ENCODE measurements at regions not wholly inside any gene's neighbourhood (a gene's known extent, or its start where the extent isn't known, plus 50 kb on each side); places are given as distances from the start of the nearest gene placed in this dataset.
A peak's percentile ranks its signal among the peaks of the same experiment; 100 is the strongest.

DNA sequence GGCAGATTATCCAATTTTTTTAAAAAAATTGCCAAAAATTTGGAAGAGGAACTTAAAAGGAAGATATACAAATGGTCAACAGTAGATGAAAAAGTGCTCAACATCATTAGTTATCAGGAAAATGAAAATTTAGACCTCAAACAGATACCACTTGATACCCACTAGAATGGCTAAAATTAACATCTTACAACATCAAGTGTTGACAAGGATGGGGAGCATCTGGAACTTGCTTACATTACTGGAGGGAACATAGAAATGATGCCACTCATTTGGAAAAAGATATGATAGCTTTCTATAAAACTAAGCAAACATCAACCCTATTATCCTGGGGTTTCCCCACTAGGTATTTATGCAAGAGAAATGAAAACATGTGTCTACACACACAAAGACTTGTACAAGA is 284.5 kb upstream of the CHRNA7 start:
- Histone ChIP-seq H3K4me1 (ENCODE audit: control insufficient read depth in 5 of 5, insufficient read depth in 5 of 5, low read length in 5 of 5) (no peaks in the 10 kb centered on the region), H3K9ac (ENCODE audit: insufficient read depth in 1 of 2, low read length in 2 of 2) (no peak overlapping the region), H3K4me3 (no peak overlapping the region), H3K36me3 (ENCODE audit: control insufficient read depth in 4 of 4, insufficient read depth in 4 of 4, low read length in 4 of 4) (no peaks in the 10 kb centered on the region), H3K27me3 (ENCODE audit: control insufficient read depth in 3 of 3, insufficient read depth in 3 of 3, low read length in 2 of 3) (no peaks in the 10 kb centered on the region), H3K9me3 (ENCODE audit: control insufficient read depth in 4 of 4, insufficient read depth in 3 of 4, low read length in 3 of 4) (peaks cover 0 to 3% (median 0%) of the 10 kb centered on the region in 4 donors), H3K27ac (ENCODE audit: low read depth in 1 of 2, low read length in 1 of 2) (no peak overlapping the region)
- DNase-seq (no peak), ATAC-seq (ENCODE audit: insufficient read depth, low FRiP score) (no peak)
- no peak for TF ChIP-seq CTCF (IDR thresholded peaks at IDR 0.05; ENCODE audit: control extremely low read depth, extremely low read depth)

- Histone ChIP-seq H3K9me3 (ENCODE audit: control insufficient read depth in 4 of 4, insufficient read depth in 3 of 4, low read length in 3 of 4) (no peaks in the 10 kb centered on the region), H3K4me3 (no peak overlapping the region), H3K27ac (ENCODE audit: low read depth in 1 of 2, low read length in 1 of 2) (no peak overlapping the region), H3K9ac (ENCODE audit: insufficient read depth in 1 of 2, low read length in 2 of 2) (no peak overlapping the region), H3K27me3 (ENCODE audit: control insufficient read depth in 3 of 3, insufficient read depth in 3 of 3, low read length in 2 of 3) (no peaks in the 10 kb centered on the region), H3K4me1 (ENCODE audit: control insufficient read depth in 5 of 5, insufficient read depth in 5 of 5, low read length in 5 of 5) (no peaks in the 10 kb centered on the region), H3K36me3 (ENCODE audit: control insufficient read depth in 4 of 4, insufficient read depth in 4 of 4, low read length in 4 of 4) (no peaks in the 10 kb centered on the region)
- 65 to 79% methylated on average over 2 of the region's 2 CpGs for WGBS, 2 donors
- no peak for TF ChIP-seq CTCF (IDR thresholded peaks at IDR 0.05; ENCODE audit: control extremely low read depth, extremely low read depth)
- DNase-seq (no peak), ATAC-seq (ENCODE audit: insufficient read depth, low FRiP score) (no peak)
Measured at GRCh38 chr15:31752065-31752762, 278.1 kb upstream of the CHRNA7 start.

DNA sequence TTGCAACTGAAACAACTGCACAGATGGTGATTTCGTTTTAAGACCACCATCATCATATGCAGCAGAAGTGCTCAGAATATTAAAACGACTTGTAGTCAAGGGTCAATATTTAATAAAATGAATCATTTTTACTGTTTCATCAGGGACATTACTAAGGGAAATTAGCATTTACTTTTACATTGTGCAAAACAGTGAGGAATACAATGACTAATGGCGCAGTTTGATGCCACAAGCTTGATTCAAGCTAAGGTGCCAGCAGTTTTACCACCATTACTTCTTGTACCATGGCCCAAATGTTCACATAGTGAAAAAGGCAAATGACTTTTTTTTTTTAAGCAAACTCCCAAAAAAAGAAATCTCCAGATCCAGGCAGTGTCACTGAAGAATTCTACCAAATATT is 277.4 kb upstream of the CHRNA7 start:
- Histone ChIP-seq H3K4me1 (ENCODE audit: control insufficient read depth in 5 of 5, insufficient read depth in 5 of 5, low read length in 5 of 5) (no peaks in the 10 kb centered on the region), H3K27ac (ENCODE audit: low read depth in 1 of 2, low read length in 1 of 2) (no peak overlapping the region), H3K4me3 (no peak overlapping the region), H3K9ac (ENCODE audit: insufficient read depth in 1 of 2, low read length in 2 of 2) (no peak overlapping the region), H3K36me3 (ENCODE audit: control insufficient read depth in 4 of 4, insufficient read depth in 4 of 4, low read length in 4 of 4) (no peaks in the 10 kb centered on the region), H3K9me3 (ENCODE audit: control insufficient read depth in 4 of 4, insufficient read depth in 3 of 4, low read length in 3 of 4) (no peaks in the 10 kb centered on the region), H3K27me3 (ENCODE audit: control insufficient read depth in 3 of 3, insufficient read depth in 3 of 3, low read length in 2 of 3) (no peaks in the 10 kb centered on the region)
- DNase-seq, result no peak
- WGBS, 2 donors, result 75 to 91% methylated on average over 3 of the region's 3 CpGs
- TF ChIP-seq CTCF (IDR thresholded peaks at IDR 0.05; ENCODE audit: control extremely low read depth, extremely low read depth), result no peak
- no peak for ATAC-seq (ENCODE audit: insufficient read depth, low FRiP score)

- H3K4me1 ChIP-seq (ENCODE audit: control insufficient read depth in 5 of 5, insufficient read depth in 5 of 5, low read length in 5 of 5), result peaks cover 0 to 2% (median 0%) of the 10 kb centered on the region in 5 donors
- ATAC-seq (ENCODE audit: insufficient read depth, low FRiP score) (no peak), DNase-seq (peak; percentile 61 to 76 (median 62))
- no peak overlapping the region for H3K9ac ChIP-seq (ENCODE audit: insufficient read depth in 1 of 2, low read length in 2 of 2)
- H3K27ac ChIP-seq (ENCODE audit: low read depth in 1 of 2, low read length in 1 of 2), result no peak overlapping the region
- TF ChIP-seq CTCF (IDR thresholded peaks at IDR 0.05; ENCODE audit: control extremely low read depth, extremely low read depth), result no peak
- H3K9me3 ChIP-seq (ENCODE audit: control insufficient read depth in 4 of 4, insufficient read depth in 3 of 4, low read length in 3 of 4), result no peaks in the 10 kb centered on the region
- H3K27me3 ChIP-seq (ENCODE audit: control insufficient read depth in 3 of 3, insufficient read depth in 3 of 3, low read length in 2 of 3), result no peaks in the 10 kb centered on the region
- H3K36me3 ChIP-seq (ENCODE audit: control insufficient read depth in 4 of 4, insufficient read depth in 4 of 4, low read length in 4 of 4), result no peaks in the 10 kb centered on the region
- no peak overlapping the region for H3K4me3 ChIP-seq
- 45 to 46% methylated on average over 5 of the region's 5 CpGs for WGBS, 2 donors
Measured at GRCh38 chr15:31758126-31758525, 272.2 kb upstream of the CHRNA7 start.

Data from lung (tissue), 11 donors.